HG02623 (cell line): ENCODE measurements at regions not wholly inside any gene's neighbourhood (a gene's known extent, or its start where the extent isn't known, plus 50 kb on each side); places are given as distances from the start of the nearest gene placed in this dataset.

Experiments used
- ATAC-seq: cut with Tn5 transposase; IDR thresholded peaks from one replicate; pipeline ENCODE4 v1.9.1; 2021; ENCODE audit warnings: moderate library complexity; ENCODE audit not compliant: unreplicated experiment

- ATAC-seq, result no peak
Observed at GRCh38 chr16:62661435-62661834, 625.2 kb upstream of the CDH8 start.

- ATAC-seq, result no peak
Observed at GRCh38 chr16:62657116-62657515, 620.9 kb upstream of the CDH8 start.

GRCh38 chr16:62652441-62653120, 616.3 kb upstream of the CDH8 start:
- ATAC-seq, result no peak

GRCh38 chr16:62648256-62648655, 612.0 kb upstream of the CDH8 start:
- no peak for ATAC-seq

GRCh38 chr16:62644030-62644812, 608.0 kb upstream of the CDH8 start:
- ATAC-seq, result no peak

- no peak for ATAC-seq
Observed at GRCh38 chr16:62642677-62643076, 606.4 kb upstream of the CDH8 start.

- ATAC-seq, result no peak
Observed at GRCh38 chr16:62639890-62640289, 603.7 kb upstream of the CDH8 start.

GRCh38 chr16:62638964-62639870, 603.0 kb upstream of the CDH8 start:
- peak; percentile 90 for ATAC-seq

- ATAC-seq, result no peak
Observed at GRCh38 chr16:62638324-62638911, 602.2 kb upstream of the CDH8 start.

GRCh38 chr16:62625326-62625725, 589.1 kb upstream of the CDH8 start:
- ATAC-seq, result no peak

GRCh38 chr16:62620275-62620674, 584.0 kb upstream of the CDH8 start:
- ATAC-seq, result no peak

GRCh38 chr16:62615526-62615925, 579.3 kb upstream of the CDH8 start:
- no peak for ATAC-seq

GRCh38 chr16:62610291-62610690, 574.1 kb upstream of the CDH8 start:
- ATAC-seq, result no peak

GRCh38 chr16:62602790-62603189, 566.6 kb upstream of the CDH8 start:
- ATAC-seq, result no peak

- ATAC-seq, result no peak
Observed at GRCh38 chr16:62597875-62598274, 561.6 kb upstream of the CDH8 start.

- ATAC-seq, result no peak
Observed at GRCh38 chr16:62596584-62596983, 560.3 kb upstream of the CDH8 start.

- no peak for ATAC-seq
Observed at GRCh38 chr16:62596125-62596524, 559.9 kb upstream of the CDH8 start.

- no peak for ATAC-seq
Observed at GRCh38 chr16:62586128-62586862, 550.1 kb upstream of the CDH8 start.

GRCh38 chr16:62585041-62585545, 548.9 kb upstream of the CDH8 start:
- no peak for ATAC-seq

- no peak for ATAC-seq
Observed at GRCh38 chr16:62583414-62583813, 547.2 kb upstream of the CDH8 start.
